PFSK-1 (cell line): ENCODE measurements at regions not wholly inside any gene's neighbourhood (a gene's known extent, or its start where the extent isn't known, plus 50 kb on each side); places are given as distances from the start of the nearest gene placed in this dataset.

ENCODE experiments used
- FOXP2 ChIP-seq: optimal IDR thresholded peaks from 2 replicates; pipeline ENCODE3; 2011; ENCODE audit warnings: borderline replicate concordance, control low read depth, inconsistent platforms; ENCODE audit not compliant: insufficient read depth; ENCODE audit errors: extremely low read length, extremely low read depth
- POLR2AphosphoS5 ChIP-seq: IDR thresholded peaks from 2 replicates; pipeline ENCODE4 v1.6.1; 2012; ENCODE audit warnings: low read depth, mild to moderate bottlenecking, control low read depth, low read length, moderate library complexity
- SIN3A ChIP-seq: IDR thresholded peaks from 2 replicates; pipeline ENCODE4 v1.6.1; 2012; ENCODE audit warnings: mild to moderate bottlenecking, low read length, moderate library complexity, borderline replicate concordance; ENCODE audit not compliant: insufficient read depth
- TAF1 ChIP-seq: IDR thresholded peaks from 2 replicates; pipeline ENCODE4 v1.6.1; 2012; ENCODE audit warnings: low read length, control low read depth, borderline replicate concordance; ENCODE audit not compliant: insufficient read depth
- TF ChIP-seq, protein P1 (sequence below), 2 experiments: IDR thresholded peaks; 2 replicates each; pipeline versions ENCODE4 v1.6.1 to v1.8.0; 2011 to 2012; ENCODE audit warnings: low read depth in 2 of 2, low read length in 2 of 2, control low read depth in 1 of 2, inconsistent platforms in 1 of 2, mild to moderate bottlenecking in 1 of 2, moderate library complexity in 1 of 2; ENCODE audit not compliant: insufficient read depth in 1 of 2

DNA sequence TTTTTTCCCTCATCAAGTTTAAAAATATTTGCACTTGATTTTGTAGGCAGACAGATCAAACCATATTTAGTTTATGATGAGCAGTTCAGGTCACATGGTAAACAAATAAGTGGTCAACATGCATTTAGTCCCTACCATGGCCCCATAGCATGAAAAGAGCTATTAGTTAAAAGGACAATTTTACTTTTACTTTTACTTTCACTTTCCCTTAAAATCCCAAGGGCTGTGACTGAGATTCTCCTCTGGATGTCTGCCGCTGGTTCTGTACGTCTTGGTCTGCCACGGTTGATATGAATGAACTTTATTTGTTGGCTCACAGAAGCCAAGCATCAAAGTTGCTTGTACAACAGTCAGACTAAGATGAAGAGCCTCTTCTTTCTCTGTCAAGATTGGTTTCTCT, 626.2 kb upstream of the CDH7 start:
- TF ChIP-seq POLR2AphosphoS5, result no peak
- no peak for TF ChIP-seq TAF1
- no peak for TF ChIP-seq SIN3A
- TF ChIP-seq, protein P1, sequence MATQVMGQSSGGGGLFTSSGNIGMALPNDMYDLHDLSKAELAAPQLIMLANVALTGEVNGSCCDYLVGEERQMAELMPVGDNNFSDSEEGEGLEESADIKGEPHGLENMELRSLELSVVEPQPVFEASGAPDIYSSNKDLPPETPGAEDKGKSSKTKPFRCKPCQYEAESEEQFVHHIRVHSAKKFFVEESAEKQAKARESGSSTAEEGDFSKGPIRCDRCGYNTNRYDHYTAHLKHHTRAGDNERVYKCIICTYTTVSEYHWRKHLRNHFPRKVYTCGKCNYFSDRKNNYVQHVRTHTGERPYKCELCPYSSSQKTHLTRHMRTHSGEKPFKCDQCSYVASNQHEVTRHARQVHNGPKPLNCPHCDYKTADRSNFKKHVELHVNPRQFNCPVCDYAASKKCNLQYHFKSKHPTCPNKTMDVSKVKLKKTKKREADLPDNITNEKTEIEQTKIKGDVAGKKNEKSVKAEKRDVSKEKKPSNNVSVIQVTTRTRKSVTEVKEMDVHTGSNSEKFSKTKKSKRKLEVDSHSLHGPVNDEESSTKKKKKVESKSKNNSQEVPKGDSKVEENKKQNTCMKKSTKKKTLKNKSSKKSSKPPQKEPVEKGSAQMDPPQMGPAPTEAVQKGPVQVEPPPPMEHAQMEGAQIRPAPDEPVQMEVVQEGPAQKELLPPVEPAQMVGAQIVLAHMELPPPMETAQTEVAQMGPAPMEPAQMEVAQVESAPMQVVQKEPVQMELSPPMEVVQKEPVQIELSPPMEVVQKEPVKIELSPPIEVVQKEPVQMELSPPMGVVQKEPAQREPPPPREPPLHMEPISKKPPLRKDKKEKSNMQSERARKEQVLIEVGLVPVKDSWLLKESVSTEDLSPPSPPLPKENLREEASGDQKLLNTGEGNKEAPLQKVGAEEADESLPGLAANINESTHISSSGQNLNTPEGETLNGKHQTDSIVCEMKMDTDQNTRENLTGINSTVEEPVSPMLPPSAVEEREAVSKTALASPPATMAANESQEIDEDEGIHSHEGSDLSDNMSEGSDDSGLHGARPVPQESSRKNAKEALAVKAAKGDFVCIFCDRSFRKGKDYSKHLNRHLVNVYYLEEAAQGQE (IDR thresholded peaks at IDR 0.05; ENCODE audit: insufficient read depth in 1 of 2, low read depth in 2 of 2, low read length in 2 of 2), result no peak
- no peak for TF ChIP-seq FOXP2
